ENCODE measurements at regions not wholly inside any gene's neighbourhood (a gene's known extent, or its start where the extent isn't known, plus 50 kb on each side); places are given as distances from the start of the nearest gene placed in this dataset.
"Not testable (repeated sequence)": the region's sequence is repeated elsewhere in the genome, so short reads cannot be mapped to it uniquely, and the experiment has no call there.

- H3K27ac ChIP-seq (ENCODE audit: low read length) = no peak overlapping the region
- peaks cover 6% of the 10 kb centered on the region; the same call in 1 of the 2 replicates for H3K9me3 ChIP-seq (ENCODE audit: insufficient read depth, low read depth, low read length)
- no peak overlapping the region for H3K4me3 ChIP-seq (ENCODE audit: low read length)
- H3K36me3 ChIP-seq (ENCODE audit: insufficient read depth, low read depth, low read length) = no peaks in the 10 kb centered on the region
- H3K4me1 ChIP-seq (ENCODE audit: insufficient read depth, low read length) = no peaks in the 10 kb centered on the region
- H3K9ac ChIP-seq (ENCODE audit: low read depth, low read length) = no peak overlapping the region
- no peaks in the 10 kb centered on the region for H3K27me3 ChIP-seq (ENCODE audit: insufficient read depth, low read length)
Measured at GRCh38 chr1:213521206-213521605, 466.6 kb upstream of the PROX1 start.

GRCh38 chr1:213523781-213524398 is 463.9 kb upstream of the PROX1 start:
- Histone ChIP-seq H3K36me3 (ENCODE audit: insufficient read depth, low read depth, low read length) (no peaks in the 10 kb centered on the region), H3K4me1 (ENCODE audit: insufficient read depth, low read length) (no peaks in the 10 kb centered on the region), H3K27me3 (ENCODE audit: insufficient read depth, low read length) (no peaks in the 10 kb centered on the region), H3K9ac (ENCODE audit: low read depth, low read length) (no peak overlapping the region), H3K4me3 (ENCODE audit: low read length) (no peak overlapping the region), H3K9me3 (ENCODE audit: insufficient read depth, low read depth, low read length) (peaks cover 6% of the 10 kb centered on the region; the same call in 1 of the 2 replicates), H3K27ac (ENCODE audit: low read length) (no peak overlapping the region)

DNA sequence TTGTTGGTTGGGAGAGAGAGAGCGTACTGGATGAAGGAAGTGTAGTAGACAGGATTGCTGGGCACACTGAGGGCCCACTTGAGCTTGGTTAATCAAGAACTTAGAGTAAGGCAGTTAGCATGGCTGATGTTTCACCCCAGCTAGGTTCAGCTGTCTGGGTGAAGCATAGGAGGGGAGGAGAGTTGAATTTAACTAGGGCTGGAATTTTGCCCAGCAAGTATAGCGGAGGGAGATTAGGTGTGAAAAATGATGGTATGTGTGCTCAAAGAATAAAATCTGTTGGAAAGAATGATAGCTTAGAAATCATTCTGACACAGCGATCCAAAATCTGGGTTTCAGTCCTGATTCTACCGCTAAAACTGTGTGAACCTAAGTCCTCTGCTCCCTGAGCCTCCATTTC is 461.5 kb upstream of the PROX1 start:
- no peak overlapping the region for H3K9ac ChIP-seq (ENCODE audit: low read depth, low read length)
- no peaks in the 10 kb centered on the region for H3K27me3 ChIP-seq (ENCODE audit: insufficient read depth, low read length)
- H3K9me3 ChIP-seq (ENCODE audit: insufficient read depth, low read depth, low read length) = peaks cover 6% of the 10 kb centered on the region; the same call in 1 of the 2 replicates

DNA sequence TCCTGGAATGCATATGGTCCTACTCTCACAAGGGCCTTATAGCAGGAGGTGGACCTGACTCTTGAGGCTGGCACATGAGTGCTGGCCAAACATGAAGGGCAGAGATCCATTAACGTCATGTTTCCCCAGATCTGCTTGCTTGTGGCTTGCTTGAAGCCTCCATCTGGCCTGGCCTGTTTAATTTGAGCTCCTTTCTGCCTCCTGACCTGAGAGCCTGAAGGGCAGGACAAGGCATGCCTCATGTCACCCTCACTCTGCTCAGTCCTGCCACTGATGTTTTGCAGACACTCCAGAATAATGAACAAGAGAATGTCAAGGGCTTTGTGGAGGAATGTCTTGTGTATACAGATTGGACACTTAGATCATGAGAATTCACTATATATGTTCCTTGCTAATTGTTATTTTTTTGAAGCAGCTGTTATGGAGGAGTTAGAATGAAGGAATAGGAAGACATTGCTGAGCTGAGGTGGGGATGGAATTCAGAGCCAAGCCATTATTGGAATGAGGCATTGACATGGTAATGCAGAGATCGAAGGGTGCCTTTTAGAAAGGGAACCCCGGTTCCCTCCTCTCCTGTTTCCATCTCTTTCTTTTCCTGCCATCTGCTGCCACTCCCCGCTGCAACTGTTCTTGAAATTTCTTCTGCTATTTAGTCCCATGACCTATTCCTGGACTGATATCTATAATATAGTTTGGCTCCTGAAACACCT is 457.0 kb upstream of the PROX1 start:
- Histone ChIP-seq H3K27ac (ENCODE audit: low read length) (no peak overlapping the region), H3K4me3 (ENCODE audit: low read length) (no peak overlapping the region), H3K36me3 (ENCODE audit: insufficient read depth, low read depth, low read length) (no peaks in the 10 kb centered on the region), H3K27me3 (ENCODE audit: insufficient read depth, low read length) (no peaks in the 10 kb centered on the region), H3K9ac (ENCODE audit: low read depth, low read length) (no peak overlapping the region), H3K9me3 (ENCODE audit: insufficient read depth, low read depth, low read length) (no peaks in the 10 kb centered on the region; the same call in 1 of the 2 replicates), H3K4me1 (ENCODE audit: insufficient read depth, low read length) (no peaks in the 10 kb centered on the region)

More for the DNA sequence above, 461.5 kb upstream of the PROX1 start:
- Histone ChIP-seq H3K36me3 (ENCODE audit: insufficient read depth, low read depth, low read length) (no peaks in the 10 kb centered on the region), H3K4me3 (ENCODE audit: low read length) (no peak overlapping the region), H3K4me1 (ENCODE audit: insufficient read depth, low read length) (no peaks in the 10 kb centered on the region), H3K27ac (ENCODE audit: low read length) (no peak overlapping the region)

- H3K27me3 ChIP-seq (ENCODE audit: insufficient read depth, low read length) = no peaks in the 10 kb centered on the region
- no peaks in the 10 kb centered on the region for H3K4me1 ChIP-seq (ENCODE audit: insufficient read depth, low read length)
- H3K27ac ChIP-seq (ENCODE audit: low read length) = no peak overlapping the region
- no peaks in the 10 kb centered on the region for H3K36me3 ChIP-seq (ENCODE audit: insufficient read depth, low read depth, low read length)
- H3K9me3 ChIP-seq (ENCODE audit: insufficient read depth, low read depth, low read length) = no peaks in the 10 kb centered on the region; the same call in 1 of the 2 replicates
- H3K9ac ChIP-seq (ENCODE audit: low read depth, low read length) = no peak overlapping the region
- no peak overlapping the region for H3K4me3 ChIP-seq (ENCODE audit: low read length)
Measured at GRCh38 chr1:213531369-213532310, 456.1 kb upstream of the PROX1 start.

DNA sequence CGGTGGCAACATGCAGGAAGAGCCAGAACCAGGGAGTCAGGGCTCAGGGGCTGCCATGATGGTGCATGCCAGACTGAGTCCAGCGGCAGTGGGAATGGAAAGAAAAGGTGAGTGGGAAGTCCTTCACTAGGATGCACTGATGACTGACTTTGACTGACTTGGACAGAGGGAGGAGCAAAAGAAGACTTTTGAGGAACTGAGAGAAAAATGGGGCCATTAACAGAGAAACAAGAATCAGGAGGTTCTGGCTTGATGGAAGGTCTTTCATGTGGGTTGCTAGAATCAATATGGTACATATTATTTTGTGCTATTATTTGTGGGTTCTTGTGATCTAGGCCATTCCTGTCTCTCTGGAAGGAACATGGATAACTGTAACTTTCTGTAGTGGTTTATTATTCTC is 454.6 kb upstream of the PROX1 start:
- no peaks in the 10 kb centered on the region for H3K36me3 ChIP-seq (ENCODE audit: insufficient read depth, low read depth, low read length)
- no peaks in the 10 kb centered on the region; the same call in 1 of the 2 replicates for H3K9me3 ChIP-seq (ENCODE audit: insufficient read depth, low read depth, low read length)
- H3K4me1 ChIP-seq (ENCODE audit: insufficient read depth, low read length) = no peaks in the 10 kb centered on the region
- no peak overlapping the region for H3K27ac ChIP-seq (ENCODE audit: low read length)
- no peaks in the 10 kb centered on the region for H3K27me3 ChIP-seq (ENCODE audit: insufficient read depth, low read length)
- H3K9ac ChIP-seq (ENCODE audit: low read depth, low read length) = no peak overlapping the region
- no peak overlapping the region for H3K4me3 ChIP-seq (ENCODE audit: low read length)

DNA sequence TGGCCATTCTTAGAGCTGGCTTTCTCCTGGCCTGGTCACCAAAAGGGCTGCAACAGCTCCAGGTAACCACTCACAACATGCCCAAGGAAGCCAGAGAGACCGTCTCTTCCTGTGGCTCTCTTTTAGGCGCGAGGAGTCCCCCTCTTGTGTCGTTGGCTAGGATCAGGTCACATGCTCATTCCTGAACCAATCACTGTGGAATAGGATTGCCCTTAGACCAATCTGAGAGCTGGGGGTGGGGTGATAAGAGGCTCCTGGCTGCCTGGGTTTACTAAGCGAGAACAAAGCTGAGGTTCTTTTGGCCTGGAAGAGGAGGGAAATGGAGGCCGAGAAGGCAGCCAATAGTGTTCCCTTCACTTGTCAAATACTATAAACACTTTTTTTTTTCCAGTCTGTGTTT is 452.1 kb upstream of the PROX1 start:
- Histone ChIP-seq H3K9me3 (ENCODE audit: insufficient read depth, low read depth, low read length) (no peaks in the 10 kb centered on the region; the same call in 1 of the 2 replicates), H3K36me3 (ENCODE audit: insufficient read depth, low read depth, low read length) (no peaks in the 10 kb centered on the region), H3K4me1 (ENCODE audit: insufficient read depth, low read length) (no peaks in the 10 kb centered on the region), H3K4me3 (ENCODE audit: low read length) (no peak overlapping the region), H3K27ac (ENCODE audit: low read length) (no peak overlapping the region), H3K27me3 (ENCODE audit: insufficient read depth, low read length) (no peaks in the 10 kb centered on the region), H3K9ac (ENCODE audit: low read depth, low read length) (no peak overlapping the region)

GRCh38 chr1:213538251-213538650 is 449.5 kb upstream of the PROX1 start:
- Histone ChIP-seq H3K4me1 (ENCODE audit: insufficient read depth, low read length) (no peaks in the 10 kb centered on the region), H3K27me3 (ENCODE audit: insufficient read depth, low read length) (no peaks in the 10 kb centered on the region), H3K9ac (ENCODE audit: low read depth, low read length) (no peak overlapping the region), H3K4me3 (ENCODE audit: low read length) (no peak overlapping the region), H3K27ac (ENCODE audit: low read length) (no peak overlapping the region), H3K9me3 (ENCODE audit: insufficient read depth, low read depth, low read length) (no peaks in the 10 kb centered on the region; the same call in 1 of the 2 replicates), H3K36me3 (ENCODE audit: insufficient read depth, low read depth, low read length) (no peaks in the 10 kb centered on the region)

DNA sequence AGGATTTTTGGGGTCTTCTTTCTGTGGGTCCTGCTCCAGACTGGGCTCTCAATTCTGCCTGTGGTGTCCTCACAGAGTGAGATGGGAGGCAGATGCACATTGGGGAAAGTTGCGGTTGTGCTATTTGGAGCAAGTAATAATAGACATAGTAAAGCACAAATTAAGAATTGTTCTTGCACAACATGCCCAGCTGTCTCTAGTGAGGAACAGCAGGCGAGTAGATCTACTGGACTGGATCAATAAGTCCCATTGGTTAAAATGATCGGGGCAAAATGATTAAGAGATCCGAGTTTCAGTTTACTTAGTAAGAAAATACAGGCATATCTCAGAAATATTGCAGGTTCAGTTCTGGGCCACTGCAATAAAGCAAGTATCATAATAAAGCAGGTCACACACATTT is 448.3 kb upstream of the PROX1 start:
- Histone ChIP-seq H3K4me1 (ENCODE audit: insufficient read depth, low read length) (no peaks in the 10 kb centered on the region), H3K9ac (ENCODE audit: low read depth, low read length) (no peak overlapping the region), H3K36me3 (ENCODE audit: insufficient read depth, low read depth, low read length) (no peaks in the 10 kb centered on the region), H3K27me3 (ENCODE audit: insufficient read depth, low read length) (no peaks in the 10 kb centered on the region), H3K27ac (ENCODE audit: low read length) (no peak overlapping the region), H3K4me3 (ENCODE audit: low read length) (no peak overlapping the region), H3K9me3 (ENCODE audit: insufficient read depth, low read depth, low read length) (no peaks in the 10 kb centered on the region; the same call in 1 of the 2 replicates)

GRCh38 chr1:213541641-213542040 is 446.1 kb upstream of the PROX1 start:
- Histone ChIP-seq H3K4me1 (ENCODE audit: insufficient read depth, low read length) (no peaks in the 10 kb centered on the region), H3K27me3 (ENCODE audit: insufficient read depth, low read length) (no peaks in the 10 kb centered on the region), H3K9me3 (ENCODE audit: insufficient read depth, low read depth, low read length) (no peaks in the 10 kb centered on the region), H3K27ac (ENCODE audit: low read length) (no peak overlapping the region), H3K9ac (ENCODE audit: low read depth, low read length) (no peak overlapping the region), H3K4me3 (ENCODE audit: low read length) (no peak overlapping the region), H3K36me3 (ENCODE audit: insufficient read depth, low read depth, low read length) (no peaks in the 10 kb centered on the region)

DNA sequence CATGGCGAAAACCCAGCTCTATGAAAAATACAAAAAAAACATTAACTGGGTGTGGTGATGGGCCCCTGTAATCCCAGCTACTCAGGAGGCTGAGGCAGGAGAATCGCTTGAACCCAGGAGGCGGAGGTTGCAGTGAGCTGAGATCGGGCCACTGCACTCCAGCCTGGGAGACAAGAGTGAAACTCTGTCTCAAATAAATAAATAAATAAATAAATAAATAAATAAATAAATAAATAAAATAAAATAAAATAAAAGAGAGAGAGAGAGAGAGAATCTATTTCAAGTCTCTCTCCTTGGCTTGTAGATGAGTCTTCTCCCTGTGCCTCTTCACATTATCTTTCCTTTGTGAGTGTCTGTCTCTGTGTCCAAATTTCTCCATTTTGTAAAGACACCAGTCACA is 442.6 kb upstream of the PROX1 start:
- H3K27me3 ChIP-seq (ENCODE audit: insufficient read depth, low read length); H3K9ac ChIP-seq (ENCODE audit: low read depth, low read length); H3K9me3 ChIP-seq (ENCODE audit: insufficient read depth, low read depth, low read length); H3K36me3 ChIP-seq (ENCODE audit: insufficient read depth, low read depth, low read length); H3K4me1 ChIP-seq (ENCODE audit: insufficient read depth, low read length); H3K27ac ChIP-seq (ENCODE audit: low read length); H3K4me3 ChIP-seq (ENCODE audit: low read length): not testable (repeated sequence)

Data from iPS-20b (cell line).